Osteocyte (in vitro differentiated cells): ENCODE measurements at regions not wholly inside any gene's neighbourhood (a gene's known extent, or its start where the extent isn't known, plus 50 kb on each side); places are given as distances from the start of the nearest gene placed in this dataset.

Source experiments
- DNase-seq: peaks from one replicate; pipeline ENCODE4 v3.0.0; 2021; ENCODE audit warnings: mixed read lengths; ENCODE audit not compliant: unreplicated experiment; ENCODE audit errors: extremely low spot score
- H3K27ac Mint-ChIP-seq: one replicate; pipeline ENCODE4 v1.8.0; 2021; ENCODE audit warnings: mild to moderate bottlenecking, mixed read lengths; ENCODE audit not compliant: unreplicated experiment
- H3K27me3 Mint-ChIP-seq: one replicate; pipeline ENCODE4 v1.8.0; 2021; ENCODE audit warnings: mixed read lengths; ENCODE audit not compliant: unreplicated experiment
- H3K36me3 Mint-ChIP-seq: one replicate; pipeline ENCODE4 v1.8.0; 2021; ENCODE audit warnings: mixed read lengths; ENCODE audit not compliant: unreplicated experiment
- H3K4me1 Mint-ChIP-seq: one replicate; pipeline ENCODE4 v1.8.0; 2021; ENCODE audit warnings: mixed read lengths; ENCODE audit not compliant: unreplicated experiment
- H3K4me3 Mint-ChIP-seq: one replicate; pipeline ENCODE4 v1.8.0; 2021; ENCODE audit warnings: mild to moderate bottlenecking, moderate library complexity, mixed read lengths; ENCODE audit not compliant: unreplicated experiment
- H3K9me3 Mint-ChIP-seq: one replicate; pipeline ENCODE4 v1.8.0; 2021; ENCODE audit warnings: mixed read lengths; ENCODE audit not compliant: unreplicated experiment
- CTCF ChIP-seq: fragments of 200-600 bp; sonication (generic); IDR thresholded peaks from 2 replicates; pipeline ENCODE4 v1.5.0; 2021; ENCODE audit warnings: antibody characterized with exemption, mild to moderate bottlenecking, moderate library complexity

- no peak overlapping the region for H3K27ac Mint-ChIP-seq
- TF ChIP-seq CTCF = no peak
- no peaks in the 10 kb centered on the region for H3K4me1 Mint-ChIP-seq
- H3K36me3 Mint-ChIP-seq = no peaks in the 10 kb centered on the region
- peaks cover 2% of the 10 kb centered on the region for H3K27me3 Mint-ChIP-seq
- H3K4me3 Mint-ChIP-seq = no peak overlapping the region
- no peaks in the 10 kb centered on the region for H3K9me3 Mint-ChIP-seq
- no peak for DNase-seq
Observed at GRCh38 chr2:126834006-126834659, 64.6 kb upstream of the TEX51 start.

- DNase-seq = peak; percentile 62
- no peaks in the 10 kb centered on the region for H3K9me3 Mint-ChIP-seq
- TF ChIP-seq CTCF = no peak
- no peaks in the 10 kb centered on the region for H3K27me3 Mint-ChIP-seq
- no peaks in the 10 kb centered on the region for H3K36me3 Mint-ChIP-seq
- H3K4me1 Mint-ChIP-seq = no peaks in the 10 kb centered on the region
- H3K4me3 Mint-ChIP-seq = no peak overlapping the region
- H3K27ac Mint-ChIP-seq = no peak overlapping the region
Observed at GRCh38 chr2:126835261-126835660, 63.4 kb upstream of the TEX51 start.

GRCh38 chr2:126835831-126836230 lies 62.9 kb upstream of the TEX51 start:
- Mint-ChIP-seq H3K4me1 (no peaks in the 10 kb centered on the region), H3K9me3 (no peaks in the 10 kb centered on the region), H3K27me3 (no peaks in the 10 kb centered on the region)

GRCh38 chr2:126836761-126837679 lies 61.7 kb upstream of the TEX51 start:
- Mint-ChIP-seq H3K36me3 (no peaks in the 10 kb centered on the region), H3K4me3 (no peak overlapping the region), H3K27ac (no peak overlapping the region), H3K4me1 (no peaks in the 10 kb centered on the region), H3K9me3 (no peaks in the 10 kb centered on the region), H3K27me3 (peaks cover 2% of the 10 kb centered on the region)
- TF ChIP-seq CTCF = no peak
- DNase-seq = peak; percentile 78

More at GRCh38 chr2:126835831-126836230, 62.9 kb upstream of the TEX51 start:
- no peaks in the 10 kb centered on the region for H3K36me3 Mint-ChIP-seq
- no peak for TF ChIP-seq CTCF
- H3K4me3 Mint-ChIP-seq = no peak overlapping the region
- H3K27ac Mint-ChIP-seq = no peak overlapping the region
- no peak for DNase-seq
